ENCODE measurements at regions not wholly inside any gene's neighbourhood (a gene's known extent, or its start where the extent isn't known, plus 50 kb on each side); places are given as distances from the start of the nearest gene placed in this dataset.

DNA sequence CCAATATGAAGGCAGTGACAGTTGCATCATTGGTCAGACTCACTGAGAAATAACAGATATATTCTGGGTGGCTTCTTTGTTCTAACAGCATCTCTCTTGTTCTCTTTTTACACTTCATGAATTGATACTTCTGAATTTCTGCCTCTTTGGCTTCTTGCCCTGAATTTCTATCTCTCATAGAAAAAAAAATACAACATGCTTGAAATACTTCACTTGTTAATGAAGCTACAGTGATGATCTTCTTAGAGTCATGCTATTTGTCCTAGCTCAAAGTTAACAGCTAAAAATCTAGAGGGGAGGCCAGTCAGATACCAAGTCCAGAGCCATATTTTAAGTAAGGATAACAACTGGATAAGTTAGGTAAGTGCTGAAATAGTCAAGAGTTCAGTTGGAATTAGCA, 597.2 kb upstream of the AGTR1 start:
- TF ChIP-seq, protein P1, sequence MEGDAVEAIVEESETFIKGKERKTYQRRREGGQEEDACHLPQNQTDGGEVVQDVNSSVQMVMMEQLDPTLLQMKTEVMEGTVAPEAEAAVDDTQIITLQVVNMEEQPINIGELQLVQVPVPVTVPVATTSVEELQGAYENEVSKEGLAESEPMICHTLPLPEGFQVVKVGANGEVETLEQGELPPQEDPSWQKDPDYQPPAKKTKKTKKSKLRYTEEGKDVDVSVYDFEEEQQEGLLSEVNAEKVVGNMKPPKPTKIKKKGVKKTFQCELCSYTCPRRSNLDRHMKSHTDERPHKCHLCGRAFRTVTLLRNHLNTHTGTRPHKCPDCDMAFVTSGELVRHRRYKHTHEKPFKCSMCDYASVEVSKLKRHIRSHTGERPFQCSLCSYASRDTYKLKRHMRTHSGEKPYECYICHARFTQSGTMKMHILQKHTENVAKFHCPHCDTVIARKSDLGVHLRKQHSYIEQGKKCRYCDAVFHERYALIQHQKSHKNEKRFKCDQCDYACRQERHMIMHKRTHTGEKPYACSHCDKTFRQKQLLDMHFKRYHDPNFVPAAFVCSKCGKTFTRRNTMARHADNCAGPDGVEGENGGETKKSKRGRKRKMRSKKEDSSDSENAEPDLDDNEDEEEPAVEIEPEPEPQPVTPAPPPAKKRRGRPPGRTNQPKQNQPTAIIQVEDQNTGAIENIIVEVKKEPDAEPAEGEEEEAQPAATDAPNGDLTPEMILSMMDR (conservative IDR thresholded peaks at IDR 0.05; ENCODE audit: low read depth, low read length), result no peak
- no peak for TF ChIP-seq SMC3 (IDR thresholded peaks at IDR 0.05; ENCODE audit: low read depth, low read length)

All from IMR-90 (cell line).